T47D (cell line): ENCODE measurements at regions not wholly inside any gene's neighbourhood (a gene's known extent, or its start where the extent isn't known, plus 50 kb on each side); places are given as distances from the start of the nearest gene placed in this dataset.
A peak's percentile ranks its signal among the peaks of the same experiment; 100 is the strongest.

ENCODE experiments used
- DNase-seq, 2 experiments: peaks; one replicate each; pipeline versions ENCODE4 v3.0.0 to v3.0.0-alpha.2; 2011 to 2012; ENCODE audit warnings: low read depth in 1 of 2, low spot score in 1 of 2
- JUND ChIP-seq: IDR thresholded peaks from 2 replicates; pipeline ENCODE4 v1.6.1; 2012; ENCODE audit warnings: low read depth
- in situ Hi-C: cut with HindIII; loops from 2 replicates; pipeline ENCODE4 v1.10.0; 2016; ENCODE audit warnings: low sequenced_read_pairs, low pct_unique_long_range_greater_than_20kb

DNA sequence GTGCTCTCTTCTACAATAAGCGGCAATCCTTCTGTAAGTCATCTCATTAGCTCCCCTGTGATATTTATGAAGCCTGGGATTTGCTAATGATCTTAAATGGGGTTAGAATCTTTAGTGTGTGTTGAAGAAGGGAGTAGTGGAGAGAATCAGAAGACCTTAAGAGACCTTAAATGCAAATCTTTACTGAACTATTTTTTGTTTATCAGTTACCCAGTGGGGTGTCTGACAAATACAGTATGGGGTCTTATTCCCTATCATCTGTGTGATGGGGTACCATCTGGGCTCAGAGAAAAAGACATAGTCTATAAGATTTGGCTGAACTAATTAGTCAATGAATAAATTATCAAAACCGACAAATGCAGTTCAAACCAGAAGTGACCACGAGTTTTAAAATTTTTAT, 378.4 kb upstream of the SGCD start:
- no peak for TF ChIP-seq JUND
- in situ Hi-C loops: no loop called here
- DNase-seq: no peak

GRCh38 chr5:155952486-155953089, 374.4 kb upstream of the SGCD start:
- no peak for TF ChIP-seq JUND
- in situ Hi-C loops: no loop called here
- DNase-seq: no peak

GRCh38 chr5:155953335-155953734, 373.6 kb upstream of the SGCD start:
- DNase-seq: no peak
- TF ChIP-seq JUND: no peak
- in situ Hi-C loops: no loop called here

GRCh38 chr5:155954701-155955445, 372.1 kb upstream of the SGCD start:
- in situ Hi-C loops: no loop called here
- TF ChIP-seq JUND: no peak
- DNase-seq: no peak

GRCh38 chr5:155957884-155958283, 369.1 kb upstream of the SGCD start:
- in situ Hi-C loops: no loop called here

GRCh38 chr5:155959082-155959481, 367.9 kb upstream of the SGCD start:
- DNase-seq: no peak
- in situ Hi-C loops: no loop called here
- no peak for TF ChIP-seq JUND

More at GRCh38 chr5:155957884-155958283, 369.1 kb upstream of the SGCD start:
- DNase-seq: no peak
- TF ChIP-seq JUND: no peak

GRCh38 chr5:155960177-155960576, 366.8 kb upstream of the SGCD start:
- in situ Hi-C loops: no loop called here
- DNase-seq: no peak
- TF ChIP-seq JUND: no peak

DNA sequence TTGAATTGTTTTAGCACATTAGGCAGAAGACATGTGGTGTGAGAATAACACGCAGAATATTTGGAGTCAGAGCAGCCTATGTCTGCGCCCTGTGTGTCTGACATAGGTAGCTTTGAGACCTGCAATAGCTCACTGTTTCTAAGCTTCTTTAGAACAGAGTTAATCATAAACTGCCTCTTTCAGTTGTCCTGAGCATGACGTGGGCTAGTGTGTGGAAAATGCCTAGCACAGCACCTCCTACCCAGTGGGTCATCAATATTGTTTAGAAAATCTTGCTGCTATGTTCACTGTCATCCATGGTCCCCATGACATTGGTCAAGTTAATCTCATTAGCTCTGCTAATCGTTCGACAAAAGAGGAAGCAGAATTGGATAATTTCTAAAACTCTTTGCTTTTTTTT, 357.4 kb upstream of the SGCD start:
- in situ Hi-C loops: no loop called here
- TF ChIP-seq JUND: no peak

GRCh38 chr5:155974369-155974768, 352.6 kb upstream of the SGCD start:
- in situ Hi-C loops: no loop called here
- no peak for DNase-seq
- TF ChIP-seq JUND: no peak

More for the DNA sequence above, 357.4 kb upstream of the SGCD start:
- no peak for DNase-seq

- DNase-seq: no peak
- TF ChIP-seq JUND: no peak
- in situ Hi-C loops: no loop called here
Measured at GRCh38 chr5:155978850-155979249, 348.1 kb upstream of the SGCD start.

- in situ Hi-C loops: no loop called here
- no peak for DNase-seq
- TF ChIP-seq JUND: no peak
Measured at GRCh38 chr5:155982354-155982753, 344.6 kb upstream of the SGCD start.

DNA sequence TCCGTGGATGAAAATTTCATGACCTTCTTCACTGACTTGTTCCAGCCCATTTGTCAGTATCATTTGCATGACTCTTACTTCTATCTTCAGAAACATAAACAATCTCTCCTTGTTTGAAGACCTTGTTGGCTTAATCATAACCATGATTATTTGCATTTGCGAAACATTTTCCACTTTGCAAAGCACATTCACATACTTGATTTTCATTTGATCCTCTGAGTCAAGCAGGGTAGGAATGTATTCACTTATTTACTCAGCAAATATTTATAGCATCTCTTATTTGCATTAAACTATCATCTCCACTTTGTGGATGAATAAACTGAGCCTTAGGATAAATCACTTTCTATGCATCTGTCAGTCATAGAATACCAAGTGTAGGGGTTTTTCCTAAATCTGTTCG, 343.0 kb upstream of the SGCD start:
- TF ChIP-seq JUND: no peak
- in situ Hi-C loops: no loop called here
- DNase-seq: peak in 1 of 2 experiments; percentile 46

DNA sequence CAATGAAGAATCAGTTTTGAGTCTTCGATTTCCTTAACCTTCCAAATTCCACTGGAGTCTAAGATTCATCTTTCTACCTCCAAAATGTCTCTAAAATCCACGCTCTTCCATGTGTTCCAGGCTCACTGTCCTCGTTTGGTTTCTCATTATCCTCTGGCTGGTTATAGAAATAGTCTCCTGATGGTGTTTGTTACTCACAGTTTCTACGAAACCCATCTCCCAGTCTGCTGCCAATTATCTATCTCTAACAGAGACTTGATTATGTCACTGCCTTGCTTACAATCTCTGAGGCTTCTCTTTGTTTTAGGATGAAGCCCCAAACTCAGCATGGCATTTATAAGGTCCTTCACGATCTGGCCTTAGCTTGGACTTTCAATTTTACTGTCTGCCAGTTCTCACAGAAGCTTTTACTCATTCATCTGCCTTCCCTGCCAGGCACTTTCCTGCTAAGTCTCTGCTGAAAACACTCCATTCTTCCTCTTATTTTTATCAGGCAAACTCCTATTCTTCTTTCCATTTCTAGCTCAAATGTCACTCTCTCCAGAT, 339.6 kb upstream of the SGCD start:
- DNase-seq: no peak
- in situ Hi-C loops: no loop called here
- TF ChIP-seq JUND: no peak

- DNase-seq: no peak
- TF ChIP-seq JUND: no peak
- in situ Hi-C loops: no loop called here
Measured at GRCh38 chr5:155989879-155990278, 337.1 kb upstream of the SGCD start.
